ENCODE measurements at regions not wholly inside any gene's neighbourhood (a gene's known extent, or its start where the extent isn't known, plus 50 kb on each side); places are given as distances from the start of the nearest gene placed in this dataset.
"Not testable (repeated sequence)": the region's sequence is repeated elsewhere in the genome, so short reads cannot be mapped to it uniquely, and the experiment has no call there.

GRCh38 chr2:163123526-163123925, 285.0 kb upstream of the KCNH7 start:
- TF ChIP-seq, protein P1, sequence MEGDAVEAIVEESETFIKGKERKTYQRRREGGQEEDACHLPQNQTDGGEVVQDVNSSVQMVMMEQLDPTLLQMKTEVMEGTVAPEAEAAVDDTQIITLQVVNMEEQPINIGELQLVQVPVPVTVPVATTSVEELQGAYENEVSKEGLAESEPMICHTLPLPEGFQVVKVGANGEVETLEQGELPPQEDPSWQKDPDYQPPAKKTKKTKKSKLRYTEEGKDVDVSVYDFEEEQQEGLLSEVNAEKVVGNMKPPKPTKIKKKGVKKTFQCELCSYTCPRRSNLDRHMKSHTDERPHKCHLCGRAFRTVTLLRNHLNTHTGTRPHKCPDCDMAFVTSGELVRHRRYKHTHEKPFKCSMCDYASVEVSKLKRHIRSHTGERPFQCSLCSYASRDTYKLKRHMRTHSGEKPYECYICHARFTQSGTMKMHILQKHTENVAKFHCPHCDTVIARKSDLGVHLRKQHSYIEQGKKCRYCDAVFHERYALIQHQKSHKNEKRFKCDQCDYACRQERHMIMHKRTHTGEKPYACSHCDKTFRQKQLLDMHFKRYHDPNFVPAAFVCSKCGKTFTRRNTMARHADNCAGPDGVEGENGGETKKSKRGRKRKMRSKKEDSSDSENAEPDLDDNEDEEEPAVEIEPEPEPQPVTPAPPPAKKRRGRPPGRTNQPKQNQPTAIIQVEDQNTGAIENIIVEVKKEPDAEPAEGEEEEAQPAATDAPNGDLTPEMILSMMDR (IDR thresholded peaks at IDR 0.05; ENCODE audit: low read depth, low read length) = no peak
- DNase-seq (ENCODE audit: low read depth in 1 of 2, low spot score in 1 of 2) = no peak
- peaks cover 51% of the 10 kb centered on the region for H3K4me1 ChIP-seq (ENCODE audit: low read depth)

GRCh38 chr2:163122257-163122656, 283.7 kb upstream of the KCNH7 start:
- no peaks in the 10 kb centered on the region for H3K36me3 ChIP-seq
- no peaks in the 10 kb centered on the region for H3K9me3 ChIP-seq (ENCODE audit: low read depth)
- DNase-seq (ENCODE audit: low read depth in 1 of 2, low spot score in 1 of 2) = peak in 1 of 2 donors; percentile 35
- peak overlapping the region; percentile 48 for H3K4me3 ChIP-seq
- peaks cover 51% of the 10 kb centered on the region for H3K4me1 ChIP-seq (ENCODE audit: low read depth)
- H3K27ac ChIP-seq = peak overlapping the region; percentile 91
- TF ChIP-seq, protein P1 (IDR thresholded peaks at IDR 0.05; ENCODE audit: low read depth, low read length) = no peak
- H3K27me3 ChIP-seq = no peaks in the 10 kb centered on the region

More at GRCh38 chr2:163123526-163123925, 285.0 kb upstream of the KCNH7 start:
- Histone ChIP-seq H3K9me3 (ENCODE audit: low read depth) (no peaks in the 10 kb centered on the region), H3K4me3 (peak overlapping the region; percentile 48), H3K27ac (peak overlapping the region; percentile 91), H3K27me3 (no peaks in the 10 kb centered on the region), H3K36me3 (no peaks in the 10 kb centered on the region)

GRCh38 chr2:163121483-163121882, 282.9 kb upstream of the KCNH7 start:
- Histone ChIP-seq H3K4me1 (ENCODE audit: low read depth) (peaks cover 51% of the 10 kb centered on the region), H3K9me3 (ENCODE audit: low read depth) (no peaks in the 10 kb centered on the region), H3K27ac (peak overlapping the region; percentile 91), H3K27me3 (no peaks in the 10 kb centered on the region), H3K36me3 (no peaks in the 10 kb centered on the region), H3K4me3 (peak overlapping the region; percentile 48)
- TF ChIP-seq, protein P1 (IDR thresholded peaks at IDR 0.05; ENCODE audit: low read depth, low read length) = no peak
- peak in 1 of 2 donors; percentile 45 for DNase-seq (ENCODE audit: low read depth in 1 of 2, low spot score in 1 of 2)

DNA sequence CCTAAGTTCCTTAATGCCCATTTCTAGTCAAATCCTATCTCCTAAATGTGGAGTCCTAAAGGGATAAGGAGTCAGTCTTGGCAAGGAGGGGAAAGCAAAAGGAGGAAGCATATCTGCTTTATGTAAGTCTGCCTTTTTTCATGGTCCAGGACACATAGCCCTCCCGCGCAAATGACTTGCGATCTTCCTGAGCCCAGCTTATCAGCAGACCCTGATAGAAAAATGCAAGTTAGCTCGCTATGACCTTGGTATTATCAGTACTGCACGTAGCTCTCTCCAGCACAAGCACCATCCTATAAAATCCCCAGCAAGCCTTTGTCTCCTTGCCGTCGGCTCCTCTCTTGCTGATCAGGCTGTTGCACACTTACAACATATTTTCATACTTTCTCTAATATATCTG, 281.4 kb upstream of the KCNH7 start:
- Histone ChIP-seq H3K27ac (peak overlapping the region; percentile 91), H3K4me1 (ENCODE audit: low read depth) (peaks cover 54% of the 10 kb centered on the region), H3K27me3 (no peaks in the 10 kb centered on the region), H3K36me3 (no peaks in the 10 kb centered on the region), H3K4me3 (peak overlapping the region; percentile 48), H3K9me3 (ENCODE audit: low read depth) (no peaks in the 10 kb centered on the region)
- TF ChIP-seq, protein P1 (IDR thresholded peaks at IDR 0.05; ENCODE audit: low read depth, low read length) = no peak
- peak; percentile 1 to 83 for DNase-seq (ENCODE audit: low read depth in 1 of 2, low spot score in 1 of 2)

GRCh38 chr2:163086940-163087339, 248.4 kb upstream of the KCNH7 start:
- Histone ChIP-seq H3K36me3 (no peaks in the 10 kb centered on the region), H3K27me3 (no peaks in the 10 kb centered on the region), H3K27ac (peak overlapping the region; percentile 97), H3K9me3 (ENCODE audit: low read depth) (no peaks in the 10 kb centered on the region), H3K4me1 (ENCODE audit: low read depth) (peaks cover 30% of the 10 kb centered on the region), H3K4me3 (no peak overlapping the region)
- DNase-seq (ENCODE audit: low read depth in 1 of 2, low spot score in 1 of 2) = no peak
- TF ChIP-seq, protein P1 (IDR thresholded peaks at IDR 0.05; ENCODE audit: low read depth, low read length) = no peak

DNA sequence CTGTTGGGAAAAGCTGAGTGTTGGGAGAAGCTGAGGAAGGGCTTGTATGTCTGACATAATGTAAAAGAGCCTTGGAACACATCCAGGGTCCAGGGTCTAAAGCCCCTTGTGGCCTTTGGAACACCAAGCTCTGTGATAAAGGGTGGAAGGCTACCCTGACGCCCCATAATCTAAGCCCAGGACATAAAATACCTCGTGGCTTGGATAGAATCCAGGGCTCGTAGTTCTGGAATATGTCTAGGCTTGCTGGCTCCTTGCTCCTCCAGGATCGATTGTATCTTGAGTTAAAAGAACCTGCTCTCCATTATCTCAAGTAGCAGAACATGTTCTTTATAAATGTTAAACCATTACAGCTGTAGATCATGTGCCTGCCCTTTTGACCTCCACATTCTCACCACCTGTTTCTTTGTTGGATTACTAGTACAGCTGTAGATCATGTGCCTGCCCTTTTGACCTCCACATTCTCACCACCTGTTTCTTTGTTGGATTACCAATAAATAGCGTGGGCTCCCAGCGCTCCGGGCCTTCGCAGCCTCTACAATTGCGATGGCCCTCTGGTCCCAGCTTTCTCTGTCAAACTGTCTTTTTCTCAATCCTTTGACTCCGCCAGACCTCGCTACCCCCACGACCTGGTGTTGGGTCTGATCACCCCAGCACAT, 246.9 kb upstream of the KCNH7 start:
- DNase-seq (ENCODE audit: low read depth in 1 of 2, low spot score in 1 of 2) = peak in 1 of 2 donors; percentile 91
- not testable (repeated sequence) for H3K4me3 ChIP-seq; H3K9me3 ChIP-seq (ENCODE audit: low read depth); H3K27me3 ChIP-seq; H3K36me3 ChIP-seq
- peaks cover 30% of the 10 kb centered on the region for H3K4me1 ChIP-seq (ENCODE audit: low read depth)
- H3K27ac ChIP-seq = peak overlapping the region; percentile 97

All from cardiac muscle cell (in vitro differentiated cells and primary cell).